Upper lobe of left lung (tissue), 4 donors: ENCODE measurements at regions not wholly inside any gene's neighbourhood (a gene's known extent, or its start where the extent isn't known, plus 50 kb on each side); places are given as distances from the start of the nearest gene placed in this dataset.

Experiments
- EP300 ChIP-seq, 4 donors: sonication (generic); formaldehyde crosslinking; IDR thresholded peaks; one replicate each; pipeline ENCODE4 v1.5.1; 2017; ENCODE audit warnings: antibody characterized with exemption in 4 of 4, control low read depth in 2 of 4
- POLR2A ChIP-seq, 4 donors: fragments of 450-650 bp; IDR thresholded peaks; one replicate each; pipeline ENCODE4 v1.5.1; 2016 to 2017; ENCODE audit warnings: antibody characterized with exemption in 4 of 4, mild to moderate bottlenecking in 2 of 4
- POLR2AphosphoS5 ChIP-seq, 2 donors: sonication (generic); formaldehyde crosslinking; IDR thresholded peaks; one replicate each; pipeline ENCODE4 v1.5.1; 2017; ENCODE audit warnings: antibody characterized with exemption in 2 of 2
- TF ChIP-seq, protein P1 (sequence below), 6 experiments: fragments of 450-650 bp in 4 of 6; fragments of 200-600 bp in 2 of 6; sonication (generic) in 2 of 6; IDR thresholded peaks; one replicate each; pipeline ENCODE4 v1.5.1; 2016 to 2019; ENCODE audit warnings: antibody characterized with exemption in 6 of 6

DNA sequence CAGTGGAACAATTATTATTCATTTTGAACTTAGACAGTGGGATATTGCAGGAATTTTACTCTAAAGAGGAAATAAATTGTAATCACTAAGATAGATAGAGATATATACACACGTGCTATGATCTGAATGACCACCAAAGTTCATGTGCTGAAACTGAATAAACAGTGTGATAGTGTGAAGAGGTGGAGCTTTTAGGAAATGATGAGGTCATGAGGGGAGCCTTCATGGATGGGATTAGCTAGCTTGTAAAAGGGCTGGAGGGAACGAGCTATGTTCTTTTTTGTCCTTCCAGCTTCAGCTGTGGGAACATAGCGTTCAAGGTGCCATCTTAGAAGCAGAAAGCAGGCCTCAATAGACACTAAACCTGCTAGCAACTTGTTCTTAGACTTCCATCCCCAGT is 191.5 kb upstream of the LRIG3 start:
- TF ChIP-seq POLR2AphosphoS5 (IDR thresholded peaks at IDR 0.05) (no peak), EP300 (IDR thresholded peaks at IDR 0.05) (no peak), POLR2A (IDR thresholded peaks at IDR 0.05) (no peak)
- TF ChIP-seq, protein P1, sequence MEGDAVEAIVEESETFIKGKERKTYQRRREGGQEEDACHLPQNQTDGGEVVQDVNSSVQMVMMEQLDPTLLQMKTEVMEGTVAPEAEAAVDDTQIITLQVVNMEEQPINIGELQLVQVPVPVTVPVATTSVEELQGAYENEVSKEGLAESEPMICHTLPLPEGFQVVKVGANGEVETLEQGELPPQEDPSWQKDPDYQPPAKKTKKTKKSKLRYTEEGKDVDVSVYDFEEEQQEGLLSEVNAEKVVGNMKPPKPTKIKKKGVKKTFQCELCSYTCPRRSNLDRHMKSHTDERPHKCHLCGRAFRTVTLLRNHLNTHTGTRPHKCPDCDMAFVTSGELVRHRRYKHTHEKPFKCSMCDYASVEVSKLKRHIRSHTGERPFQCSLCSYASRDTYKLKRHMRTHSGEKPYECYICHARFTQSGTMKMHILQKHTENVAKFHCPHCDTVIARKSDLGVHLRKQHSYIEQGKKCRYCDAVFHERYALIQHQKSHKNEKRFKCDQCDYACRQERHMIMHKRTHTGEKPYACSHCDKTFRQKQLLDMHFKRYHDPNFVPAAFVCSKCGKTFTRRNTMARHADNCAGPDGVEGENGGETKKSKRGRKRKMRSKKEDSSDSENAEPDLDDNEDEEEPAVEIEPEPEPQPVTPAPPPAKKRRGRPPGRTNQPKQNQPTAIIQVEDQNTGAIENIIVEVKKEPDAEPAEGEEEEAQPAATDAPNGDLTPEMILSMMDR (IDR thresholded peaks at IDR 0.05): no peak
